ENCODE measurements at regions not wholly inside any gene's neighbourhood (a gene's known extent, or its start where the extent isn't known, plus 50 kb on each side); places are given as distances from the start of the nearest gene placed in this dataset.

DNA sequence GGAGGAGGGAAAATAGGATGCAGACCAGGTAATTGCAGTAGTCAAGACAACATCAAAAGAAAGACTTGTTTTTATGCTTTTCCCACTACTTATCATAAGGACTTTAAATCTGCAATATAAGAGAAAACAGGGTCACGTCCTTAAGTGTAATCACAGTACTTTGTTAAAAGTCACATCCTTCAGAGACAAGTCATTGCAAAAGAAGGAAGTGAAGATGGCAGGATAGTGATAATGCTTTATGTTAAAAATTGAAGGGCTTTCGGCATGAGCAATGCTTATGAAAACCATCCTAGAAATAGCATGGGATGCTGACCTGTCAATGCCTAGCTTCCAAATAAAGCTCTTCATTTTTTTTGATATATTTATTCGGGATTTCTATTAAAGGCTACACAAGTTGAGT lies 110.2 kb upstream of the TENM3 start:
- CTCF ChIA-PET, result no interaction called here
- TF ChIP-seq, protein P1, sequence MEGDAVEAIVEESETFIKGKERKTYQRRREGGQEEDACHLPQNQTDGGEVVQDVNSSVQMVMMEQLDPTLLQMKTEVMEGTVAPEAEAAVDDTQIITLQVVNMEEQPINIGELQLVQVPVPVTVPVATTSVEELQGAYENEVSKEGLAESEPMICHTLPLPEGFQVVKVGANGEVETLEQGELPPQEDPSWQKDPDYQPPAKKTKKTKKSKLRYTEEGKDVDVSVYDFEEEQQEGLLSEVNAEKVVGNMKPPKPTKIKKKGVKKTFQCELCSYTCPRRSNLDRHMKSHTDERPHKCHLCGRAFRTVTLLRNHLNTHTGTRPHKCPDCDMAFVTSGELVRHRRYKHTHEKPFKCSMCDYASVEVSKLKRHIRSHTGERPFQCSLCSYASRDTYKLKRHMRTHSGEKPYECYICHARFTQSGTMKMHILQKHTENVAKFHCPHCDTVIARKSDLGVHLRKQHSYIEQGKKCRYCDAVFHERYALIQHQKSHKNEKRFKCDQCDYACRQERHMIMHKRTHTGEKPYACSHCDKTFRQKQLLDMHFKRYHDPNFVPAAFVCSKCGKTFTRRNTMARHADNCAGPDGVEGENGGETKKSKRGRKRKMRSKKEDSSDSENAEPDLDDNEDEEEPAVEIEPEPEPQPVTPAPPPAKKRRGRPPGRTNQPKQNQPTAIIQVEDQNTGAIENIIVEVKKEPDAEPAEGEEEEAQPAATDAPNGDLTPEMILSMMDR (IDR thresholded peaks at IDR 0.05; ENCODE audit: unreplicated experiment), result no peak
- no peaks in the 10 kb centered on the region for H3K36me3 Mint-ChIP-seq (ENCODE audit: insufficient read depth, unreplicated experiment)
- H3K27ac Mint-ChIP-seq (ENCODE audit: low read depth, unreplicated experiment), result no peak overlapping the region
- POLR2A ChIA-PET, result no interaction called here
- no TSS peak for BruUV-seq (replicated peaks)
- H3K9me3 Mint-ChIP-seq (ENCODE audit: unreplicated experiment), result no peaks in the 10 kb centered on the region
- no peak for DNase-seq (ENCODE audit: unreplicated experiment)
- no peaks in the 10 kb centered on the region for H3K27me3 Mint-ChIP-seq (ENCODE audit: insufficient read depth, unreplicated experiment)
- H3K4me3 Mint-ChIP-seq (ENCODE audit: unreplicated experiment), result no peak overlapping the region
- H3K4me1 Mint-ChIP-seq (ENCODE audit: insufficient read depth, unreplicated experiment), result no peaks in the 10 kb centered on the region
- intact Hi-C loops (cut with micrococcal nuclease), result no loop called here

DNA sequence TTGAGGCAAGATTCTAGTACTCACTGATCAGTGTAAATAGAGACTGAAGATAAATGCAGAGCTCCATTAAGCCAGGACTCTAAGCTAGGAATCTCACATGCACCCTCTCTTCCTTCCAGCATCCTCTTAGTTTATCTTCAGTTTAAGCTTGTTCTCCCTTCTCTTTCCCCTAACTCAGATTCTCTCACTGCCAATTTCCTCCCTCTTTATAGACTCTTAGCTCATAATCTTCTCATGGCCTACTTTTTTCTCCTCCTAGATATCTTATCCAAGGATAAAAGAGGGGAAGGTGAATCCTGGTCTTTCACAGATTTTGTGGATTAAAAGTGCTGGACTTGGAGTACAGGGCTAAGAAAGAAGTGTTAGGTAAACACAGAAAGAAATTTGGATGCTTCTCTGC lies 108.9 kb upstream of the TENM3 start:
- CTCF ChIA-PET, result no interaction called here
- Mint-ChIP-seq H3K4me3 (ENCODE audit: unreplicated experiment) (no peak overlapping the region), H3K36me3 (ENCODE audit: insufficient read depth, unreplicated experiment) (no peaks in the 10 kb centered on the region), H3K27ac (ENCODE audit: low read depth, unreplicated experiment) (no peak overlapping the region), H3K27me3 (ENCODE audit: insufficient read depth, unreplicated experiment) (no peaks in the 10 kb centered on the region), H3K9me3 (ENCODE audit: unreplicated experiment) (no peaks in the 10 kb centered on the region), H3K4me1 (ENCODE audit: insufficient read depth, unreplicated experiment) (no peaks in the 10 kb centered on the region)
- POLR2A ChIA-PET, result interaction anchor here (0.6 kb wide), 1 partner anchor 611 kb away, joined by 3 read pairs; no protein-coding TSS in a partner anchor
- no TSS peak for BruUV-seq (replicated peaks)
- TF ChIP-seq, protein P1 (IDR thresholded peaks at IDR 0.05; ENCODE audit: unreplicated experiment), result no peak
- DNase-seq (ENCODE audit: unreplicated experiment), result no peak
- intact Hi-C loops (cut with micrococcal nuclease), result no loop called here

DNA sequence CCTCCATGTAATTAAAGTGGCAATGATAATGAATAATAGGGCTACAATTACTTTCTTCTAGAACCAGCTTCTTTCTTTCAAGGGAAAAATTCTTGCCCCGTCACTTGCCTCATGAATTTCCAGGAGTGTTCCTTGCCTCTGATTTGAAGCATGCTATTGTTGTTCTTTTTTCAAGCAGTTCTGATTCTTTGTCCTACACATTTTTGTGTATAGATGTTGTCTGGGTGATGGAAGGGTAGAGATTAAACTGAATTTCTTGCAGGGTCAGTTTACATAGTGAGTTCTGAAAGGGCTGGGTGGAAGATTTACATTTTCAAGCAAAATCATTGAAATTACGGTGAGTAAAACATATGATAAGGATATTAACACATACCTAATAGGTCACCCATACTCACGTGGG lies 107.0 kb upstream of the TENM3 start:
- intact Hi-C loops (cut with micrococcal nuclease), result no loop called here
- no peak for DNase-seq (ENCODE audit: unreplicated experiment)
- Mint-ChIP-seq H3K4me3 (ENCODE audit: unreplicated experiment) (no peak overlapping the region), H3K9me3 (ENCODE audit: unreplicated experiment) (no peaks in the 10 kb centered on the region), H3K27me3 (ENCODE audit: insufficient read depth, unreplicated experiment) (no peaks in the 10 kb centered on the region), H3K36me3 (ENCODE audit: insufficient read depth, unreplicated experiment) (no peaks in the 10 kb centered on the region), H3K4me1 (ENCODE audit: insufficient read depth, unreplicated experiment) (no peaks in the 10 kb centered on the region), H3K27ac (ENCODE audit: low read depth, unreplicated experiment) (no peak overlapping the region)
- ChIA-PET POLR2A (no interaction called here), CTCF (interaction anchor here (0.7 to 1.5 kb wide), 2 partner anchors 39 to 177 kb away, joined by 3 to 4 read pairs; no protein-coding TSS in a partner anchor)
- TF ChIP-seq, protein P1 (IDR thresholded peaks at IDR 0.05; ENCODE audit: unreplicated experiment), result no peak
- BruUV-seq (replicated peaks), result no TSS peak

DNA sequence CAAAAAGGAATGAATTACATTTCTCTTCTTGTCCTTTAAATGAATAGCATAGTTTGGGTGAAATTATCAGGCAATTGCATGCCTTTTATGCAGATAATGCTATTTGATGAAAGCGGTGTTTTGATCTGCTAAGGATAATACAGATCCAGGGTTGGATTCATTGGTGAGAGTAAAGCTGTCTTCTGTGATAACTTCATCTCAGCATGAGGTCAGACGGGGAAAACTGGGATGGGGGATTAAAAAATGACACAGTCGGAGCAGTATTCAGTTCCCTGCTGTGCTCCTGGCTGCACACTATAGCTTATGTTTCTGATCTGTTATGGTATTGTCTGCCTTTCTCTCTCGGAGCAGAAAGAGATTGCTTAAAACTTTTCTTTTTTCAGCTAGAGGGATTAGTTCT lies 105.9 kb upstream of the TENM3 start:
- no peaks in the 10 kb centered on the region for H3K27me3 Mint-ChIP-seq (ENCODE audit: insufficient read depth, unreplicated experiment)
- POLR2A ChIA-PET, result interaction anchor here (1.0 kb wide), 1 partner anchor 13 kb away, joined by 3 read pairs; no protein-coding TSS in a partner anchor
- H3K36me3 Mint-ChIP-seq (ENCODE audit: insufficient read depth, unreplicated experiment), result no peaks in the 10 kb centered on the region
- H3K4me1 Mint-ChIP-seq (ENCODE audit: insufficient read depth, unreplicated experiment), result no peaks in the 10 kb centered on the region
- intact Hi-C loops (cut with micrococcal nuclease), result no loop called here
- DNase-seq (ENCODE audit: unreplicated experiment), result no peak
- TF ChIP-seq, protein P1 (IDR thresholded peaks at IDR 0.05; ENCODE audit: unreplicated experiment), result no peak
- no peaks in the 10 kb centered on the region for H3K9me3 Mint-ChIP-seq (ENCODE audit: unreplicated experiment)
- H3K4me3 Mint-ChIP-seq (ENCODE audit: unreplicated experiment), result no peak overlapping the region
- no peak overlapping the region for H3K27ac Mint-ChIP-seq (ENCODE audit: low read depth, unreplicated experiment)
- BruUV-seq (replicated peaks), result no TSS peak
- CTCF ChIA-PET, result interaction anchor here (0.6 kb wide), 1 partner anchor 1137 kb away, joined by 3 read pairs; no protein-coding TSS in a partner anchor
